HFF-Myc (cell line): ENCODE measurements at regions not wholly inside any gene's neighbourhood (a gene's known extent, or its start where the extent isn't known, plus 50 kb on each side); places are given as distances from the start of the nearest gene placed in this dataset.

Experiments
- DNase-seq: peaks from one replicate; pipeline ENCODE4 v3.0.0-alpha.2; 2011; ENCODE audit warnings: low read depth; ENCODE audit errors: extremely low read depth
- H3K4me3 ChIP-seq: replicated peaks from 2 replicates; pipeline ENCODE4 v1.5.1; 2011; ENCODE audit warnings: low read depth, mild to moderate bottlenecking, control low read depth, low read length
- CTCF ChIP-seq: IDR thresholded peaks from 2 replicates; pipeline ENCODE4 v1.5.1; 2012; ENCODE audit warnings: mild to moderate bottlenecking, low read depth, low read length, control low read depth; ENCODE audit errors: missing control alignments

GRCh38 chr18:25674183-25674582 lies 322.2 kb upstream of the ZNF521 start:
- DNase-seq, result no peak
- TF ChIP-seq CTCF, result no peak
- no peak overlapping the region for H3K4me3 ChIP-seq

GRCh38 chr18:25672490-25672889 lies 320.5 kb upstream of the ZNF521 start:
- TF ChIP-seq CTCF, result peak; percentile 3
- no peak overlapping the region for H3K4me3 ChIP-seq
- DNase-seq, result no peak

- H3K4me3 ChIP-seq, result no peak overlapping the region
- no peak for DNase-seq
- no peak for TF ChIP-seq CTCF
These were observed 317.8 kb upstream of the ZNF521 start for GRCh38 chr18:25669741-25670140.

- TF ChIP-seq CTCF, result no peak
- no peak overlapping the region for H3K4me3 ChIP-seq
- no peak for DNase-seq
These were observed 310.3 kb upstream of the ZNF521 start for GRCh38 chr18:25662272-25662671.

GRCh38 chr18:25661831-25662230 lies 309.9 kb upstream of the ZNF521 start:
- H3K4me3 ChIP-seq, result no peak overlapping the region
- no peak for DNase-seq
- no peak for TF ChIP-seq CTCF

- no peak overlapping the region for H3K4me3 ChIP-seq
- TF ChIP-seq CTCF, result no peak
- DNase-seq, result no peak
These were observed 307.6 kb upstream of the ZNF521 start for GRCh38 chr18:25659541-25659940.

- no peak for TF ChIP-seq CTCF
- no peak for DNase-seq
These were observed 306.5 kb upstream of the ZNF521 start for GRCh38 chr18:25658476-25658875.

More at GRCh38 chr18:25658476-25658875, 306.5 kb upstream of the ZNF521 start:
- H3K4me3 ChIP-seq, result no peak overlapping the region
